Suprapubic skin (tissue), 3 donors: ENCODE measurements at regions not wholly inside any gene's neighbourhood (a gene's known extent, or its start where the extent isn't known, plus 50 kb on each side); places are given as distances from the start of the nearest gene placed in this dataset.

ENCODE experiments used
- EP300 ChIP-seq: sonication (generic); formaldehyde crosslinking; IDR thresholded peaks from one replicate; pipeline ENCODE4 v1.6.1; 2017; ENCODE audit warnings: antibody characterized with exemption
- TF ChIP-seq, protein P1 (sequence below), 2 donors: fragments of 200-600 bp in 1 of 2; fragments of 450-650 bp in 1 of 2; sonication (generic) in 1 of 2; IDR thresholded peaks; one replicate each; pipeline ENCODE4 v1.5.1; 2016 to 2019; ENCODE audit warnings: antibody characterized with exemption in 2 of 2, mild to moderate bottlenecking in 1 of 2, moderate library complexity in 1 of 2

DNA sequence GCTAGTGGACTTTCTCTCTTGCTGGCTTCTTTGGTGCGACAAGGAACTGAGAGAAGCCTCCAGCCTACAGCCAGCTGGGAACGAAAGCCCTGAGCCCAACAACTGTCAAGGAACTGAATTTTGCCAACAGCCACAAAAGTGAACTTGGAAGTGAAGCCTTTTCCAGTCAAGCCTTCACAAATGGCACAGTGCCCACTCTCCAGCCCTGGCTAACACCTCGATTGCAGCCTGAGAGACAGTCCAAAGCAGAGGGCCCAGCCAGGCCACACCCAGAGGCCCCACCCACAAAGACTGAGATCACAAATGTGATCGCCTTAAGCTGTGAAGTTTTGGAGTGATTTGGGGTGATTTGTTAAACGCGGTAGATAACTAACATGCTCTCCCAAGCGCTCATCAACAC, 244.6 kb upstream of the SDK2 start:
- TF ChIP-seq, protein P1, sequence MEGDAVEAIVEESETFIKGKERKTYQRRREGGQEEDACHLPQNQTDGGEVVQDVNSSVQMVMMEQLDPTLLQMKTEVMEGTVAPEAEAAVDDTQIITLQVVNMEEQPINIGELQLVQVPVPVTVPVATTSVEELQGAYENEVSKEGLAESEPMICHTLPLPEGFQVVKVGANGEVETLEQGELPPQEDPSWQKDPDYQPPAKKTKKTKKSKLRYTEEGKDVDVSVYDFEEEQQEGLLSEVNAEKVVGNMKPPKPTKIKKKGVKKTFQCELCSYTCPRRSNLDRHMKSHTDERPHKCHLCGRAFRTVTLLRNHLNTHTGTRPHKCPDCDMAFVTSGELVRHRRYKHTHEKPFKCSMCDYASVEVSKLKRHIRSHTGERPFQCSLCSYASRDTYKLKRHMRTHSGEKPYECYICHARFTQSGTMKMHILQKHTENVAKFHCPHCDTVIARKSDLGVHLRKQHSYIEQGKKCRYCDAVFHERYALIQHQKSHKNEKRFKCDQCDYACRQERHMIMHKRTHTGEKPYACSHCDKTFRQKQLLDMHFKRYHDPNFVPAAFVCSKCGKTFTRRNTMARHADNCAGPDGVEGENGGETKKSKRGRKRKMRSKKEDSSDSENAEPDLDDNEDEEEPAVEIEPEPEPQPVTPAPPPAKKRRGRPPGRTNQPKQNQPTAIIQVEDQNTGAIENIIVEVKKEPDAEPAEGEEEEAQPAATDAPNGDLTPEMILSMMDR (IDR thresholded peaks at IDR 0.05), result no peak
- no peak for TF ChIP-seq EP300
